ENCODE measurements at regions not wholly inside any gene's neighbourhood (a gene's known extent, or its start where the extent isn't known, plus 50 kb on each side); places are given as distances from the start of the nearest gene placed in this dataset.

- Histone ChIP-seq H4K20me1 (ENCODE audit: control insufficient read depth, insufficient read depth) (no peaks in the 10 kb centered on the region), H3K4me1 (ENCODE audit: control insufficient read depth, insufficient read depth, low read length) (no peaks in the 10 kb centered on the region), H3K4me3 (no peak overlapping the region), H3K27ac (ENCODE audit: control insufficient read depth, insufficient read depth) (no peak overlapping the region), H3K4me2 (ENCODE audit: control insufficient read depth, insufficient read depth) (no peak overlapping the region), H3K9ac (ENCODE audit: control insufficient read depth, insufficient read depth, low read length) (no peak overlapping the region), H3K79me2 (ENCODE audit: control insufficient read depth, insufficient read depth, low read length) (no peaks in the 10 kb centered on the region), H3K9me3 (replicated peaks; ENCODE audit: control insufficient read depth, insufficient read depth, low read length) (no peaks in the 10 kb centered on the region; the same call in 2 of the 3 replicates), H3K27me3 (replicated peaks in 1 of 2; ENCODE audit: control insufficient read depth in 2 of 2, insufficient read depth in 2 of 2, low read length in 1 of 2) (no peaks in the 10 kb centered on the region), H2AFZ (ENCODE audit: control insufficient read depth, low read depth, low read length) (no peak overlapping the region), H3K36me3 (ENCODE audit: control insufficient read depth in 2 of 2, insufficient read depth in 2 of 2, low read length in 1 of 2) (no peaks in the 10 kb centered on the region)
- ChIA-PET CTCF (no interaction called here), RAD21 (ENCODE audit: unreplicated experiment) (no interaction called here), POLR2A (no interaction called here), SMC1A (ENCODE audit: uncharacterized antibody, unreplicated experiment) (no interaction called here)
- DNase-seq (ENCODE audit: low read depth, low spot score) (no peak), FAIRE-seq (no peak), ATAC-seq (no peak)
- no TSS peak for BruUV-seq (replicated peaks)
- in situ Hi-C loops (cut with MboI) = no loop called here
- intact Hi-C loops (cut with micrococcal nuclease; ENCODE audit: unreplicated experiment) = no loop called here
- no peak for TF ChIP-seq LARP7 (IDR thresholded peaks at IDR 0.05)
- no peak for TF ChIP-seq POLR2AphosphoS2 (IDR thresholded peaks at IDR 0.05; ENCODE audit: low read depth, low read length)
- no peak for TF ChIP-seq IKZF1 (conservative IDR thresholded peaks at IDR 0.05)
- no peak for TF ChIP-seq RAD51 (IDR thresholded peaks at IDR 0.05)
- TF ChIP-seq, protein P1, sequence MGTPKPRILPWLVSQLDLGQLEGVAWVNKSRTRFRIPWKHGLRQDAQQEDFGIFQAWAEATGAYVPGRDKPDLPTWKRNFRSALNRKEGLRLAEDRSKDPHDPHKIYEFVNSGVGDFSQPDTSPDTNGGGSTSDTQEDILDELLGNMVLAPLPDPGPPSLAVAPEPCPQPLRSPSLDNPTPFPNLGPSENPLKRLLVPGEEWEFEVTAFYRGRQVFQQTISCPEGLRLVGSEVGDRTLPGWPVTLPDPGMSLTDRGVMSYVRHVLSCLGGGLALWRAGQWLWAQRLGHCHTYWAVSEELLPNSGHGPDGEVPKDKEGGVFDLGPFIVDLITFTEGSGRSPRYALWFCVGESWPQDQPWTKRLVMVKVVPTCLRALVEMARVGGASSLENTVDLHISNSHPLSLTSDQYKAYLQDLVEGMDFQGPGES (IDR thresholded peaks at IDR 0.05) = no peak
- TF ChIP-seq SMAD5 (IDR thresholded peaks at IDR 0.05; ENCODE audit: low read depth) = no peak
- TF ChIP-seq YBX1 (IDR thresholded peaks at IDR 0.05) = no peak
- TF ChIP-seq SKIL (IDR thresholded peaks at IDR 0.05; ENCODE audit: low read depth, poor library complexity, severe bottlenecking) = no peak
- TF ChIP-seq, protein P2, sequence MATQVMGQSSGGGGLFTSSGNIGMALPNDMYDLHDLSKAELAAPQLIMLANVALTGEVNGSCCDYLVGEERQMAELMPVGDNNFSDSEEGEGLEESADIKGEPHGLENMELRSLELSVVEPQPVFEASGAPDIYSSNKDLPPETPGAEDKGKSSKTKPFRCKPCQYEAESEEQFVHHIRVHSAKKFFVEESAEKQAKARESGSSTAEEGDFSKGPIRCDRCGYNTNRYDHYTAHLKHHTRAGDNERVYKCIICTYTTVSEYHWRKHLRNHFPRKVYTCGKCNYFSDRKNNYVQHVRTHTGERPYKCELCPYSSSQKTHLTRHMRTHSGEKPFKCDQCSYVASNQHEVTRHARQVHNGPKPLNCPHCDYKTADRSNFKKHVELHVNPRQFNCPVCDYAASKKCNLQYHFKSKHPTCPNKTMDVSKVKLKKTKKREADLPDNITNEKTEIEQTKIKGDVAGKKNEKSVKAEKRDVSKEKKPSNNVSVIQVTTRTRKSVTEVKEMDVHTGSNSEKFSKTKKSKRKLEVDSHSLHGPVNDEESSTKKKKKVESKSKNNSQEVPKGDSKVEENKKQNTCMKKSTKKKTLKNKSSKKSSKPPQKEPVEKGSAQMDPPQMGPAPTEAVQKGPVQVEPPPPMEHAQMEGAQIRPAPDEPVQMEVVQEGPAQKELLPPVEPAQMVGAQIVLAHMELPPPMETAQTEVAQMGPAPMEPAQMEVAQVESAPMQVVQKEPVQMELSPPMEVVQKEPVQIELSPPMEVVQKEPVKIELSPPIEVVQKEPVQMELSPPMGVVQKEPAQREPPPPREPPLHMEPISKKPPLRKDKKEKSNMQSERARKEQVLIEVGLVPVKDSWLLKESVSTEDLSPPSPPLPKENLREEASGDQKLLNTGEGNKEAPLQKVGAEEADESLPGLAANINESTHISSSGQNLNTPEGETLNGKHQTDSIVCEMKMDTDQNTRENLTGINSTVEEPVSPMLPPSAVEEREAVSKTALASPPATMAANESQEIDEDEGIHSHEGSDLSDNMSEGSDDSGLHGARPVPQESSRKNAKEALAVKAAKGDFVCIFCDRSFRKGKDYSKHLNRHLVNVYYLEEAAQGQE (IDR thresholded peaks at IDR 0.05; ENCODE audit: low read depth, low read length) = no peak
- no peak for TF ChIP-seq RCOR1 (conservative IDR thresholded peaks at IDR 0.05; ENCODE audit: low read depth, low read length)
- no peak for TF ChIP-seq NFYA (IDR thresholded peaks at IDR 0.05; ENCODE audit: borderline replicate concordance, low read depth, low read length)
- no peak for TF ChIP-seq TAF1 (IDR thresholded peaks at IDR 0.05; ENCODE audit: borderline replicate concordance, low read depth, low read length)
- no peak for TF ChIP-seq CTCF (IDR thresholded peaks at IDR 0.05 in 2 of 3, conservative IDR thresholded peaks at IDR 0.05 in 1 of 3; ENCODE audit: control insufficient read depth in 2 of 3, extremely low read depth in 1 of 3, insufficient read depth in 1 of 3, low read depth in 3 of 3, low read length in 3 of 3)
Observed at GRCh38 chr2:217290467-217290866, 430.6 kb upstream of the TNP1 start.

All from GM12878 (cell line).